Activated CD4-positive, alpha-beta T cell treated with anti-CD3 and anti-CD28 coated beads, Interleukin-2, Interleukin-6, amounts not matched to agents 100 ng/mL and 50 ng/mL, durations not matched to agents 16 hours and 8 hours (primary cell): ENCODE measurements at regions not wholly inside any gene's neighbourhood (a gene's known extent, or its start where the extent isn't known, plus 50 kb on each side); places are given as distances from the start of the nearest gene placed in this dataset.
A peak's percentile ranks its signal among the peaks of the same experiment; 100 is the strongest.

ENCODE experiments used
- DNase-seq: peaks from one replicate; pipeline ENCODE4 v3.0.0-alpha.2; 2020

- no peak for DNase-seq
Observed at GRCh38 chr5:145708169-145708568, 127.0 kb downstream of the PRELID2 start.

DNA sequence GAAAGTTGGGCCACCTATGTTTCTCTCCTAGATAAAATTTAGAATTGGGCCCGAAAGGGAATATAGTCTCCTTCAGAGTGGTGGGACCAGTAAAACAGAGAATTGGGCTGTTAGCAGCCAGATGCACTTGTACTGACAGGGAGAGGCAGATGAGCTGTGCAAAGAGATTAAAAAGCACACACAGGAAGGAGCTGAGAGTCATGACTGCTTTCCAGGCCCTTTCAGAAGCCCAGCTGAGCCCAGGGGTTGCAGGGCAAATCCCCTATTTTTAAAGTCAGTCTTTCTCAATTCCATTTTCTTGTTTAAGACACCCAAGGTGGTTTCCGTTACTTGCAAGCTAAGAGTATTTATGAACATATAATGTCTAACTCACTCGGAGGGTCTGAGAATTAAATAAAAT lies 130.4 kb downstream of the PRELID2 start:
- no peak for DNase-seq

DNA sequence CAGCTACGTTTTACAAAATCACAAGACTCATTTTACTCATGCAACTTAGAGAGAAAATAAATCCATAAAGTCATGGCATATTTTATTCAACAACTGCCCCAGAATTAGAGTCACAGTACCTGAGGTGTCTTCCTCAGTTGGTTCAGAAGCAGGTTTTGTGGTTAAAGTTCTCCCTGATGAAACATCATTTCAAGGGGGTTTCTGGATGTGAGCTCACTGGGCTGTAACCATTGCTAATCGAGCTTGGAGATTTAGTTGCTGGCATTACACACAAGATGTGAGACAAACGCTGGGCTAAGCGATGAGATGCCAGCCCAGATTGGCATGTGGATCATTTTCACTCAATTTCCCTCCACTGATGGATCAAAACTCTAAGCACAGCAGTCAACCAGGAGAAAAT lies 131.3 kb downstream of the PRELID2 start:
- DNase-seq, result no peak

- no peak for DNase-seq
Observed at GRCh38 chr5:145701404-145701803, 133.7 kb downstream of the PRELID2 start.

DNA sequence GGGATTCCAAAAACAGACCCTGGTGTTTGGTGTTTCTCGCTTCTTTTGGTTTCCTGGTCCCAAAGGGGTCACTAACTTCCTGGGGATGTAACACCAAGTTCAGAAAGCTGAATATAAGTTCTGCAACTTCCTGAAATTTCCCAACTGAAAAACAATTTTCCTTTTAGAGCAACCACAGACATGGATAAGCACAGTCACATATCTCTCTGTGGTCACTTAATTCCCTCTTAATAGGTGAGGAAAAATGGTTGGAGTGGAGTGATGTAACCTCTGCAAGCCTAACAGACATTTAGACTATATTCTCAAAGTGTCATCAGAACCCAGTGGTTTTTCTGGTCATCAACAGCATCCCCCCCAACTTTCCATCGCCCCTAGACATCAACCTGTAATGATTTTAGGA lies 135.3 kb downstream of the PRELID2 start:
- DNase-seq, result no peak

- peak; percentile 35 for DNase-seq
Observed at GRCh38 chr5:145697251-145697990, 137.7 kb downstream of the PRELID2 start.

- no peak for DNase-seq
Observed at GRCh38 chr5:145689235-145689634, 145.9 kb downstream of the PRELID2 start.

GRCh38 chr5:145687943-145688342 lies 147.2 kb downstream of the PRELID2 start:
- DNase-seq, result no peak

DNA sequence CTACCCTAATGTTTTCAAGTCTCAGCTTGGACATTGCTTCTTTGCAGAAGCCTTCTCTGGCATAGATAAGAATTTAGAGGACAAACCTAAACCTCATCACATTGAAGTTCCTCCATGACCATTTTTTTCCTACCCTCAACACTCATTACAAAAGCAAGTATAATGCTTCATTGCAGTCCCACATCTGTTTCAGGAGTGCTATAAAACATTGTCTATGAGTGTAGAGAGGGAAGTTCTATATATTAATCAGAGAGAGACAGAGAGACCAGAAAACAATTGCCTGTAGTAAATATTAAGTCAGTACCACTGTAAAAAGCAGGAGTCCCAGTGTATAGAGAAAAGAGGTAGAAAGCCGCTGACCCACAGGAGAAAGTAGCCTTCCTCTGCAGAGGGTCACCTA lies 149.7 kb downstream of the PRELID2 start:
- DNase-seq, result no peak

DNA sequence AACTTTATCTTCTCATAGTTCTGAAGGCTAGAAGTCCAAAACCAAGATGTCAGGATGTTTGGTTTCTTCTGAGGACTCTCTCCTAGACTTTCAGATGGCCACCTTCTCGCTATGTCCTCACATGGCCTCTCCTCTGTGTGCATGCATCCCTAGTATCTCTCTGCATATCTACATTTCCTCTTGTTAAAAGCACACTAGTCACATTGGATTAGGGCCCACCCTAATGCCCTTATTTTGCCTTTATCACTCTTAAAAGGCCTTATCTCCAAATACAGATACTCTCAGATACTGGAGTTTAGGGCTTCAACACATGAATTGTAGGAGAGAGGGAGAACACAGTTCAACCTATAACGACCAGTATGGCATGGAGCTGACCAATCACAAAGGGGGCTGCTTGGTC lies 151.7 kb downstream of the PRELID2 start:
- DNase-seq, result no peak

DNA sequence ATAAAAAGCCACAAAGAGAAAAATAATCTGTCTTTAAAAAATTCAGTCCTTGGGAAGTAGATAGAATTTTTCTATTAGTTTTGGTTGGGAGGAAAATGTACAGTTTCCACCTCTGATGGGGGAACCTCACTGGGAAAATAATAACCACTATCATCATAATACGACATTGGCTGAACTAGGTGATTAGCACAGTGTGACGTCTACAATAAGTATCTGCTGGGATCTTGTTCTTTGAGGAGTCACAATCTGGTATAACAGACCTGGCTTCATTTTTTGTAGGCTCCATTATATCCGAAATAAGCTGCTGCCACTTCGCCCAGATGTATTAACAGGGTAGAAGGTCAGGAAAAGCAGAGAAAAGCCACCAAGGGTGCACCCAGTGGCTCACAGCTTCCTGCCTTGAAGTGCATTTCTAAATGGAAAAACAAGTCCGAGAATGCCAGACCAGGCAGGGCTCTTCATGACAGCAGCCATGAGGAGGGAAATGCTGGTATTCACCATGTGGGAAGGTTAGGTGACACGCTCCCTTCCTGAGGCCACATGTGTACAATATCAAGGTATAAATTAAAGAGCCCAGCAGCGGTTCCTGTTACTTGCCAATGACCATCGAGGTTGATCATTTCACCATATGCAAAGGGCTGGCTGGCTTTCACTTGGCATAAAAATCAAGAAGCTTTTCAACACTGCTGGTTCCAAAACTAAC lies 152.8 kb downstream of the PRELID2 start:
- no peak for DNase-seq

DNA sequence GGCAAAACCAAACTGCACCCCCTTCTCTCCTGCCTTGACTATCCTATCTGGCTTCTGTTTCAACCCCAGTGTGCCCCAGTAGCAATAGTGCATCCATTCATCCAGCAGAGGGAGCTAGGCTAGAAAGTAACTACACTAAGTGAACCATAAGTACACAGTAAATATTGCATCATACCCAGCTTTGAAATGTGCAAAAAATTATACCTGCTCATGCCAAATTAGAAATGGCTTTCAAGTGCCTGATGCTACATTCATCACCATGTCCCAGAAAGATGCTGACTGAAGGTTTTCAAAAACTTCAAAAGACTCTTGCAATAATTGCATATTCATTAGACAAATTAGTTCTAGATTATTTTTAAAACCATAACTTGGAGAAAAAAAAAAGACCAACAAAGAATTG lies 153.5 kb downstream of the PRELID2 start:
- peak; percentile 73 for DNase-seq

DNA sequence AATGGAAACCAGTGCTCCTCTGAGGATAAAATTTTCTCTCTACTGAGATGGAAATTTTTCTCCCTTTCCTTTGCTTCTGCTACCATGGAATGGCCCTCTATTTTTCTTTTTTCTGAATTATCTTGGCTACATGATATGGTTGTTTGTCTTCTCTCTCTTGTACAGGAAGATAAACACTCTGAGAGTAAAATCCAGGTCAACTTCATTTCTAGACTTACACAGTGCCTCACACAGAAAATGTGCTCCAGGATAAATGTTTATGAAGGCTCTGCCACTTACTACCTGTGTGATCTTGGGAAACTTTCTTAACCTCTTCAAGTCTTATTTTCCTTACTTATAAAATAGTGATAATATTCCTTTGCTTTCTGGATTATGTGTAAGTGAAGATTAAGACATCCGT lies 153.9 kb downstream of the PRELID2 start:
- no peak for DNase-seq

- DNase-seq, result no peak
Observed at GRCh38 chr5:145680767-145681166, 154.4 kb downstream of the PRELID2 start.

- DNase-seq, result no peak
Observed at GRCh38 chr5:145680169-145680568, 155.0 kb downstream of the PRELID2 start.

- DNase-seq, result no peak
Observed at GRCh38 chr5:145678255-145678654, 156.9 kb downstream of the PRELID2 start.

DNA sequence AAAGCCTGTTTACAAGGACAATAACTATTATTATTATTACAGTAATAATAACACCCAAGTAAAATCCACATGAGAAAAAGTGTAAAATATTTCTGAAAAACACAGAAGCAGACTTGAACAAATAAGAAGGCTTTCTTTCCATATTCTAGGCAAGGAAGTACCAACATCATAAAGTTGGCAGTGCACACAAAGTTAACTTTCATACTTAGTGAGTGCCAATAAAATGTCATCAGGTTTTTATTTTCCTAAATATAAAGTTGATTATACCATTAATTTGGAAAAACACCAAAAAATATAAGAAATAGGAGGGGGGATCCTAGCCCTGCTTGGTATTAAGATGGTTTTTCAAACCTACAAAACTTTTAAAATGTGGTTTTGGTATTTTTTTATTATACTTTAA lies 161.4 kb downstream of the PRELID2 start:
- no peak for DNase-seq

- no peak for DNase-seq
Observed at GRCh38 chr5:145668714-145669113, 166.4 kb downstream of the PRELID2 start.

GRCh38 chr5:145667742-145668141 lies 167.4 kb downstream of the PRELID2 start:
- DNase-seq, result no peak

- no peak for DNase-seq
Observed at GRCh38 chr5:145666591-145666990, 168.6 kb downstream of the PRELID2 start.

GRCh38 chr5:145661737-145662485 lies 173.2 kb downstream of the PRELID2 start:
- no peak for DNase-seq

DNA sequence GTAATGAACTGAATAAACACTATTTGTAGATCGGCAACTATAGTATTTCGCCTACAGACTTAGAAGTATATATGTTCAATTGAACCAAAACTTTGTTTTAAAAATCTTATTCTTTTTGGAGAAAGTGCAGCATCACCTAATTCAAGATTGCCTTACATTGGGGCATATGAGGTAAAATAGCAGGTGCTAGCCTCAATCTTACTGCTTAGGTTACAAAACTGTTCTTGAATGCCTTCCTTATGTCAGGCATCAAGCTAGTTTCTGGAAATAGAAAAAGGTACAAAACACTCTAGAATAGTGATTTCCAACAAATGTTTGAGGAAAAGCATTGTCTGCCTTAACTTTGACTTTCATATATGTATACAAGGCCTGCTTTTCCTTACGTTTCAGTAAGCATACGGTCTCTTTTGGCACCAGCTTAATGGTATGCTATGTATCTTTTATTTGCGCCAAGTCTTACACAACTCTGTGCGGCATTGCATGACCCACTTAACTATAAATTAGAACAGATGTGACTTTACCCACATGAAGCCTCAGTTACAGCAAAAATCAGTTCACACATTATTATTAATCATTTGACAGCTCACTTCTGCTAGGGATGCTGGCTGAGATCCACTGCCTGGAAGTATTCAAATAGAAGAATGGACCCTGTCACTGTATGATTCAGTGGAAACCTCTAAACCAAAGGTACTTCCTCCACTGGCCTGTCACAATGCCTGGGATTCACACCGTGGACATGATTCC lies 174.1 kb downstream of the PRELID2 start:
- no peak for DNase-seq

- no peak for DNase-seq
Observed at GRCh38 chr5:145658435-145658834, 176.7 kb downstream of the PRELID2 start.
